Heart left ventricle (tissue), 13 donors: ENCODE measurements at regions not wholly inside any gene's neighbourhood (a gene's known extent, or its start where the extent isn't known, plus 50 kb on each side); places are given as distances from the start of the nearest gene placed in this dataset.

ENCODE experiments used
- CTCF ChIP-seq, 12 donors: fragments of 200-600 bp; sonication (generic) in 4 of 12; IDR thresholded peaks; one replicate each; pipeline versions ENCODE4 v1.5.0 to v1.8.0; 2018 to 2022; ENCODE audit warnings: antibody characterized with exemption in 12 of 12, mild to moderate bottlenecking in 5 of 12
- POLR2A ChIP-seq, 2 donors: fragments of 450-650 bp; IDR thresholded peaks; one replicate each; pipeline ENCODE4 v1.6.1; 2017; ENCODE audit warnings: antibody characterized with exemption in 2 of 2, mild to moderate bottlenecking in 2 of 2, moderate library complexity in 2 of 2
- donor health status: ischemic (EF 13 %, LVEDD 7.1; RV severe dilation, severe dysfunction).
- donor health status: DM: no; HTN: yes; CAD: no.
- donor health status: DM: no; HTN: no; CAD: no.
- donor health status: ischemic (EF 25% LVEDD 6.9; RV normal size, moderate dysfunction).
- donor health status: ischemic (EF 25% LVEDD 5.7; RV mildly dilated, moderate dysfunction).
- donor health status: ischemic (EF 35%, LVEDD 5.7; RV mildly dilated, moderate dysfunction).
- donor health status: nonischemic (EF 11% LVEDD 7.7; RV severe dilation, severe dysfunction).
- donor health status: DM: yes; HTN: yes; CAD: no.
- donor health status: PGD.
- donor health status: ischemic (EF 29% LVEDD 5.4; RV normal size, mild dysfunction).
- donor health status: nonischemic (EF 23%, LVEDD 6.1; RV moderate dilation, normal function).

- TF ChIP-seq CTCF (IDR thresholded peaks at IDR 0.05) = no peak
- TF ChIP-seq POLR2A (IDR thresholded peaks at IDR 0.05) = no peak
These were observed 218.6 kb downstream of the KLF13 start for GRCh38 chr15:31545257-31545656.
